ENCODE measurements at regions not wholly inside any gene's neighbourhood (a gene's known extent, or its start where the extent isn't known, plus 50 kb on each side); places are given as distances from the start of the nearest gene placed in this dataset.

DNA sequence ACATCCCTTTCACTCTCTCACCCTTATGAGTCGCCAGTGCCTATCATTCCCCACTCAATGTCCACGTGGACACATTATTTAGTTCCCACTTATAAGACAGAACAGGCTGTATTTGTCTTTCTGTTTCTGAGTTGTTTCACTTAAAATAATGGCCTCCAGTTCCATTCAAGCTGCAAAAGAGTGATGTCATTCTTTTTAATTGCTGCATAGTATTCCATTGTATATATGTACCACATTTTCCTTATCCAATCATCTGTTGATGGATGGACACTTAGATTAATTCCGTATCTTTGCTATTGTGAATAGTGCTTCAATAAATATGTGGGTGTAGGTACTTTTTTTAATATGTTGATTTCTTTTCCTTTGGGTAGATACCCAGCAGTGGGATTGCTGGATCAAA lies 79.1 kb downstream of the ZNF365 start:
- no peak for TF ChIP-seq POLR2A (IDR thresholded peaks at IDR 0.05)
- TF ChIP-seq, protein P1, sequence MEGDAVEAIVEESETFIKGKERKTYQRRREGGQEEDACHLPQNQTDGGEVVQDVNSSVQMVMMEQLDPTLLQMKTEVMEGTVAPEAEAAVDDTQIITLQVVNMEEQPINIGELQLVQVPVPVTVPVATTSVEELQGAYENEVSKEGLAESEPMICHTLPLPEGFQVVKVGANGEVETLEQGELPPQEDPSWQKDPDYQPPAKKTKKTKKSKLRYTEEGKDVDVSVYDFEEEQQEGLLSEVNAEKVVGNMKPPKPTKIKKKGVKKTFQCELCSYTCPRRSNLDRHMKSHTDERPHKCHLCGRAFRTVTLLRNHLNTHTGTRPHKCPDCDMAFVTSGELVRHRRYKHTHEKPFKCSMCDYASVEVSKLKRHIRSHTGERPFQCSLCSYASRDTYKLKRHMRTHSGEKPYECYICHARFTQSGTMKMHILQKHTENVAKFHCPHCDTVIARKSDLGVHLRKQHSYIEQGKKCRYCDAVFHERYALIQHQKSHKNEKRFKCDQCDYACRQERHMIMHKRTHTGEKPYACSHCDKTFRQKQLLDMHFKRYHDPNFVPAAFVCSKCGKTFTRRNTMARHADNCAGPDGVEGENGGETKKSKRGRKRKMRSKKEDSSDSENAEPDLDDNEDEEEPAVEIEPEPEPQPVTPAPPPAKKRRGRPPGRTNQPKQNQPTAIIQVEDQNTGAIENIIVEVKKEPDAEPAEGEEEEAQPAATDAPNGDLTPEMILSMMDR (IDR thresholded peaks at IDR 0.05): no peak
